ENCODE measurements at regions not wholly inside any gene's neighbourhood (a gene's known extent, or its start where the extent isn't known, plus 50 kb on each side); places are given as distances from the start of the nearest gene placed in this dataset.

- no peak for TF ChIP-seq CEBPB (IDR thresholded peaks at IDR 0.05)
- TF ChIP-seq MAX (IDR thresholded peaks at IDR 0.05) = no peak
- no peak for TF ChIP-seq TCF12 (IDR thresholded peaks at IDR 0.05; ENCODE audit: low read depth)
Observed at GRCh38 chr12:59087691-59088090, 167.4 kb upstream of the LRIG3 start.
